GM18517 (cell line): ENCODE measurements at regions not wholly inside any gene's neighbourhood (a gene's known extent, or its start where the extent isn't known, plus 50 kb on each side); places are given as distances from the start of the nearest gene placed in this dataset.
"Not testable (repeated sequence)": the region's sequence is repeated elsewhere in the genome, so short reads cannot be mapped to it uniquely, and the experiment has no call there.

Experiments
- ATAC-seq: cut with Tn5 transposase; IDR thresholded peaks from one replicate; pipeline ENCODE4 v1.9.1; 2021; ENCODE audit warnings: mild to moderate bottlenecking, moderate library complexity; ENCODE audit not compliant: unreplicated experiment

GRCh38 chr3:33919312-33920120, 121.1 kb downstream of the PDCD6IP start:
- ATAC-seq, result no peak

DNA sequence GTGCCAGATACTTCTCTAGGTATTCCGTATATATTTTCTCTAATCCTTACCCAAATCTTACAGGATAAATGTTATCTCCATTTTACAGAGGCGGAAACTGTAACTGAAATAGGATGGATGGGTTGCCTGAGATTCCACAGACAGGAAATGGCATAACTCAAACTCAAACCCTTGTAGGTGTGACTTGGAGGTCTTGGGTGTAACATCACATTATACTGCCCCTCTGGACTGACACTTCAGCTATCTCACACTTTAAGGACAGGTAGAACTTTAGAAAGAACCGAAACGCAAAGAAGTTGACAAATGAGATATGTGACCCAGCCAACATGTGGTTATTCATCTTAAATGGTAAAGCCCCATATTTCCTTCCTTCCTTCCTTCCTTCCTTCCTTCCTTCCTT, 122.1 kb downstream of the PDCD6IP start:
- ATAC-seq, result no peak

DNA sequence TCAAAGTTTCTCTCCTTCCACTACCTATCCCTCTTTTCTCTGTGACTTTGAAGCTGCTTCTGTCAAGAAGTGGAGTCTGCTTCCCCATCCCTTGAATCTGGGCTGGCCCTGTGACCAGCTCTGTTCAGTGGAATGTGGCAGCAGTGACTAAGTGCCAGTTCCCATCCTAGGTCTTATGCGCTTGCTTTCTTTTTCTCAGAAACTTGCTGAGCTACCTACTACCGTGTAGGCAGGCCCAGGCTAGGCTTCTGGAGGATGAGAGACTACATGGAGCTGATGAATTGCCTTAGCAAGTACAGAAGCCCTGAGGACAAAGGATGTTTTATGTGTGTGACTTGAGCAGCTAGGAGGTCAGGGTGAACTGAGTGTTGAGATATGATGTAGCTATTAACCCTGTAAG, 123.2 kb downstream of the PDCD6IP start:
- no peak for ATAC-seq

GRCh38 chr3:33926998-33927605, 128.7 kb downstream of the PDCD6IP start:
- no peak for ATAC-seq

DNA sequence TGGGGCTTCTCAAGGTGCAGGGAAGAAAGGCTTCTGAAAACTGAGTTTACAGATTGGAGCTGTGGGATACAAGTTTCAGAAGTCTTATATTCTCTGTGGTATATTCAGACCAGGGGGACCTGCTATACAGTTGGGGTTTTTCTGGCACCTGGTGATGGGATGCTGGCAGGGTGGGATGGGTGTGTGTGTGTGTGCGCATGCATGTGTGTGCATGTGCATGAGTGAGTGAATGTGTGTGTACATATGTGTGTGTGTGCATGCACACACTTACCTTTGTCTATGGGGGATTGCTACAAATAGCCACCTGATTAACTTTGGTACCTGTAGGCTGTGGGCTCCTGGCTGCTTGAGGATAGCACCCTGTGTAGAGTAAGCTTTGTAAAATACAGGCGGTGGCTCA, 131.4 kb downstream of the PDCD6IP start:
- ATAC-seq, result no peak

GRCh38 chr3:33931512-33931911, 133.1 kb downstream of the PDCD6IP start:
- ATAC-seq, result no peak

GRCh38 chr3:33932010-33932764, 133.8 kb downstream of the PDCD6IP start:
- ATAC-seq, result no peak

DNA sequence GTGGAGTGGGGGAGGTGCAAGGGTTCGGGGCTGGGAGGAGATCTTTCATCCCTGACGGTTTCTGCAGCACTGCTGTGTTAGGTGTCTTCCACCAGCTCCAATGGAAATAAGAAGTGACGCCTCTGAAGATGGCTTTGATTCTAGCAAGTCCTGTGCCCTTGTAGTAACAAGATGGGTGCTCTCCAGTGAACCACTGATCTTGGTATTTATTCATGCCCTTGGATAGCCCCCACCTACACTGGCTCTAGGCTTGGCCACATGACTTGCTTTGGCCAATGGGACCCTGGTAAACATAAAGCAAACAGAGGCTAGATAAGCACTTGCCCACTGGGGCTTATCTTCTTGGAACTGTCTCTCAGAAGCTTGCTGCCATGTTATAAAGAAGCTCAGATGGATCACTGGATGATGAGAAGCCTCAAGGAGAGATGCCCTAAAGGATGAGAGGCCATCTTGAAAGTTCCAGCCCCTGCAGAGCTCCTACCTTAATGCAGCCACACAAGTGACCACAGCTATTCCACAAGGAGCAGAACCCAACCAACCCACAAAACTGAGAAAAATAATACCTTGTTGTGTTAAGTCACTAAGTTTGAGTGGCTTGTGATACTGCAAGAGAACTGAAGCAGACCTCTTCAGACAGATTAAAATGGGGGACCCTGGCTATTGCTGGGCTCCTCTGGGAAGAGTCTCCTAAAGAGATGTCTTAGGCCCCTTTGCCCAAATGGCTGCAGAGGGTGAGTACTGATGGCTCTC, 137.9 kb downstream of the PDCD6IP start:
- ATAC-seq, result no peak

DNA sequence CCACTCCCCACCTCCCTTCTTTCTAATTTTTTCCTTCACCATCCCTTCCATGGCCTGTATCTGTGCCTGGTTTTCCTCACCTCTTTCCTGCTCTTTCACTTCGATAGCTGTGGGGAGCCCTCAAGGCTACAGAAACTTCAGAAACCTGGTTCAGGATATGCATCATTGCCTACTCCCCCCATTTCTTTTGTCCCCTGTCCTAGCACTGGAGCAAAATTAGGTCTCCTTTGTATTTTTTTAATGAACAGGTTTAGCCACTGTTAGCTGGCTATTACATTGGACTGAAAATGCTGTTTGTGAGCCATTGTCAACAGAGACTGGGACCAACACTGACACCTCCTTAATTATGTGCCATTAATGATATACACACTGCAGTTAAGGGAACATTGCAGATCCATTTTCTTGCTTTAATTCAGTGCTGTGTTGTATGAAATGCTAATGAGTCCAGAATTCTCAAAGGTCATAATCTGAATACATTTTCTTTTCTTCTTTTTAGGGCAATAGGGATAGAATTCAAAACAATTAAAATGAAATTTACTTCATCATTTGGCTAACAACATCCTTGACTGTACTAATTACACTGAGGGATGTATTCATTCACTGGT, 138.6 kb downstream of the PDCD6IP start:
- ATAC-seq, result no peak

- ATAC-seq, result no peak
Observed at GRCh38 chr3:33937628-33938027, 139.2 kb downstream of the PDCD6IP start.

DNA sequence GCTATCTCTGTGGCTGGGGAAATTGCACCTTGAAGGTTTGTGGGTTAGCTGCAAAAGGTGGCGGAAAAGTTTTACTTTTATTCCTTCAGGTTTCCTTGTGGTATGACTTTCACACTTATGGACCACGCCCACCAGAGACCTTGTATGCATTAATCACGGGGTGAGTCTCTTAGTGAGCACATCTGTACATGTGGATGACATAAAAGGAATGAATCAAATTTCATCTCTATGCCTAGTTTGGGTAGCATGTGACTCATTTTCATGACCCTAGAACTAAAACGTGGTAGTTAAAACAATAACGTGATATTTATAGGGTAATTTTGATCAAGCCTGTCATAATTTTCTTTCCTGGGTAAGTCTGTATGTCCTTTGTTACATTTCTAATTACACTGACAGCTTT, 141.7 kb downstream of the PDCD6IP start:
- no peak for ATAC-seq

DNA sequence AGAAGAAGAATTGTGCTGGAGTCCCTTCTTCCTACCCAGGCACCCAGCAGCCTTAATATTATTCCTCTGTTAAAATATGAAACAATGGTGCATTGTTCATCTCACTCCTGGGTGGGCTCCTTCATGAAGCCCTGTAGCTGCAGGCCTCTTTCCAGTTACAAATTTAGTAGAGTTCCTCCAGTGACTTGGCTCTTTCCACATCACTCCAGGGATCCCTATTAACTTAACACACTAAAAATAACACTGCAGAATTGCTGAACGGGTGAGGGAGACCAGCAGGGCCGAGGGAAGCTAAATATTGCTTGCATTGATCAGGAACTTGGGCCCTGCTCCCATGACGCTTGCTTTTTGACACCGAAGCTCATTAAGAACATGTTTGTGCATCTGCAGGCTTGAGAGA, 142.3 kb downstream of the PDCD6IP start:
- ATAC-seq, result no peak

DNA sequence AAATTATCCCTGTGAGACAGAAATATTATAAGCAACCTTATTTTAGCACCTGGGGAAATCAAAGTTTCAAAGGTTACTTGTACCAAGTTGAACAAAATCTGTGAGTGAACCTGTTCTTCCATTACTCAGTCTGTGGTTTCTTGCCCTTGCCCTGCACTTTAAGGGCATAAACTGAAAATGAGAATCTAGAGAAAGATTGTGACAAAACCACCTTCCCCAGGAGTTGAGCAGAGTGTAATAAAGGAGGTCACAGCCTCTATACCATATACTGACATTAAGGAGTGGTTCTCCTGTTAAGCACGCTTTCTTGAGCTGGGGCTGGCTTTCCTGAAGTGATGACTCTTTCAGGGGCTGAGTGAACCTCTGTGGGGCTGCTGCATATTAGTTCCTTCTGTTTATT, 143.4 kb downstream of the PDCD6IP start:
- peak; percentile 84 for ATAC-seq

GRCh38 chr3:33942483-33943150, 144.2 kb downstream of the PDCD6IP start:
- ATAC-seq, result peak; percentile 54

DNA sequence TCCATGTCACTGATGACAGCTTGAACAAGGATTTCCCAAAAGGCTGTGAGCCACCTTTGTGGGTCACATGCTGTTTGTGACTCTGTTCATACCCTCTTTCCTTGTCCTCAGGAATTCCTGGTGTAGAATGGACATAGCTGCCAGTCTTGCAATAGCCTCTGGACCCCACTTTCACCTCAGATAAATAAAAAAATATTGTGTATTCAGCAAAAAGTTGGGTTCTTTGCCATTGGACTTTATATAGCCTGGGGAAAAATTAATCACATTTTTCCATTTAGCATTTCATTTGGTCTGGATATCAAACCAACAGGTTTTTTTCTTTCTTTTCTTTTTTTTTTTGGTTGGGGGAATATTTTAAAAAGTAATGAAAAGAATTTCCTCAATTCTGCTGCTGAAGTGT, 144.8 kb downstream of the PDCD6IP start:
- ATAC-seq, result no peak

DNA sequence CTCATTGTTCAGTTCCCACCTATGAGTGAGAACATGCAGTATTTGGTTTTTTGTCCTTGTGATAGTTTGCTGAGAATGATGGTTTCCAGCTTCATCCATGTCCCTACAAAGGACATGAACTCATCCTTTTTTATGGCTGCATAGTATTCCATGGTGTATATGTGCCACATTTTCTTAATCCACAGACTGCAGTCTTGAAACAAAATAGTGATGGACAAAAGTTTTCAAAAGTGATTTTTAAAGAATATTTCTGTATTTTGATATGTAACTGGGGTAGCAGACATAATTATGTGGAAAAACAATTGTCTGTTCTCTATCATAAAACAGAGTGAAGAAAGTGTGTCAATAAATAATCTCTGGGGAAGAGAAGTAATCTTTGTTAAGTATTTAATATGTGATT, 148.2 kb downstream of the PDCD6IP start:
- not testable (repeated sequence) for ATAC-seq

DNA sequence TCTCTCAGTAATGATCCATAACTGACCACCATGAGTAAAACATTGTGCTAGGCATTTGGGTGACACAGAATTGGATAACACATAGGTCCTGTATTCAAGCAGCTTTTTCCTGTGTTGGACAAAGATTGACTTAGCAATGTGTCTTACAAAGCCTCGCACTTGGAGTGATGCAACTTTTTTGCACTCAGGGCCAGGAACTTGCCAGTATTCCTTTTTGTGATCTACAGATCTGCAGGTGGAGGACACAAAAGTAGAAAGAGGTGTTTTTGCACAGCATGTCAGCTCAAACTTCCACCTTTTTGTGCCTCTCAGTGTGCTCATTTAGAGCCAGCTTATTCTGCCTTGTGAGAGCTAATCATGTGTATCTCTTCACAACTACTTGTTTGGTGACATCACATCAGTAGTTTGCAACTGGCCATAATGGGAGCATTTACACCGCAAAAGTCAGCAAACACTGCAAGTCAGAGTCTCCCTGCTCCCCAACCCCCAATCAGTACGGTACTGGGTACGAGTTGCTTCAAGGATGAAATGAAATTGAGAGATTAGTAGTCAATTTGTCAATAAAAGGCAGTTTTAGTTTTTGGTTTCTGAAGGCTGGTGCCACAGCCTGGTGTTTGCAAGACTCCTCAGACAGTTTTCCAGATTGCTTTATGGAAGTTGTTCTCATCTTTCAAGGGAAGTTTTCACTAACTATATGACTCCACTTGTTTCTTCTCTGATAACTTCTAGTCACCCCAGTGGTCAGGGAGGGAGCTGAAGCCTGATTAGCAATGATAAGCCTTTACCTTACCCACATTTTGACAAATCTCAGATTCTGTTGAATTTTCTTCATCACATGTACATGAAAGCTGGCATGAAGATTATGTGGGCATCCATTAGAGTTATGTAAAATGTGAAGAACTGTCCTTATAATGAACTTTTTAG, 149.1 kb downstream of the PDCD6IP start:
- no peak for ATAC-seq

GRCh38 chr3:33949074-33949473, 150.6 kb downstream of the PDCD6IP start:
- no peak for ATAC-seq

- no peak for ATAC-seq
Observed at GRCh38 chr3:33954956-33955355, 156.5 kb downstream of the PDCD6IP start.
